HepG2 (cell line): ENCODE measurements at regions not wholly inside any gene's neighbourhood (a gene's known extent, or its start where the extent isn't known, plus 50 kb on each side); places are given as distances from the start of the nearest gene placed in this dataset.

Experiments used
- ATAC-seq: fragments of 200-7000 bp; cut with Tn5 transposase; 3 replicates; pipeline ENCODE4 v1.9.1; 2020; ENCODE audit warnings: mild to moderate bottlenecking, moderate library complexity
- BruUV-seq: library from RNA; stranded (reverse); fragments of 400-500 nt; replicated peaks from 2 replicates; lab custom pipeline; 2021; lab: Mats Ljungman, UMichigan
- CTCF ChIA-PET: fragments of 300-600 bp; formaldehyde crosslinking; extraction: SDS; loops from one replicate; lab custom pipeline; 2021; ENCODE audit warnings: low total read pairs, inconsistent platforms, low intra/inter-chr PET ratio; lab: Yijun Ruan, JAX
- POLR2A ChIA-PET: fragments of 350-600 bp; sonication (Branson Sonifier 250); formaldehyde crosslinking; loops from one replicate; lab custom pipeline; 2020; ENCODE audit warnings: antibody characterized with exemption, inconsistent platforms; lab: Yijun Ruan, JAX
- DNase-seq: peaks from one replicate; pipeline ENCODE4 v3.0.0-alpha.2; 2015; ENCODE audit warnings: low spot score
- FAIRE-seq: peaks from 3 replicates; lab custom pipeline; 2011; peaks lifted over from hg19 to GRCh38; lab: Jason Lieb, UNC
- H2AFZ ChIP-seq: one replicate; pipeline ENCODE4 v1.6.1; 2011; ENCODE audit warnings: low read length, inconsistent platforms
- H3K27ac ChIP-seq: fragments of 300-600 bp; 3 replicates; pipeline ENCODE4 v1.8.0; 2011; ENCODE audit warnings: mixed run types, mild to moderate bottlenecking, mixed read lengths, low read length, inconsistent platforms; ENCODE audit not compliant: insufficient read depth; ENCODE audit errors: extremely low read length
- H3K27me3 ChIP-seq, 2 experiments: fragments of 200-600 bp in 1 of 2; 2 replicates in 1 of 2; 3 replicates in 1 of 2; pipeline versions ENCODE4 v1.6.0 to v1.8.0; 2011; ENCODE audit warnings: low read length in 2 of 2, mild to moderate bottlenecking in 2 of 2, moderate library complexity in 2 of 2, inconsistent platforms in 1 of 2; ENCODE audit not compliant: insufficient read depth in 2 of 2, control insufficient read depth in 1 of 2
- H3K36me3 ChIP-seq, 2 experiments: fragments of 200-600 bp in 1 of 2; replicated peaks in 1 of 2; 2 replicates in 1 of 2; 3 replicates in 1 of 2; pipeline versions ENCODE4 v1.5.1 to v1.8.0; 2011; ENCODE audit warnings: low read length in 2 of 2, inconsistent platforms in 1 of 2; ENCODE audit not compliant: insufficient read depth in 2 of 2, control insufficient read depth in 1 of 2
- H3K4me1 ChIP-seq: 2 replicates; pipeline ENCODE4 v1.5.1; 2012; ENCODE audit warnings: low read length, inconsistent platforms; ENCODE audit not compliant: insufficient read depth
- H3K4me2 ChIP-seq: 2 replicates; pipeline ENCODE4 v1.6.0; 2011; ENCODE audit warnings: low read depth, low read length, inconsistent platforms
- H3K4me3 ChIP-seq, 3 experiments: fragments of 200-600 bp in 1 of 3; sonication (generic), shearing (Covaris generic) in 1 of 3; replicated peaks in 1 of 3; 2 replicates each; pipeline ENCODE4 v1.5.1; 2011 to 2016; ENCODE audit warnings: low read length in 3 of 3, inconsistent platforms in 2 of 3, low read depth in 2 of 3, mild to moderate bottlenecking in 2 of 3, control low read depth in 1 of 3, mixed read lengths in 1 of 3; ENCODE audit not compliant: insufficient read depth in 1 of 3
- H3K79me2 ChIP-seq: one replicate; pipeline ENCODE4 v1.6.1; 2011; ENCODE audit warnings: low read length, inconsistent platforms; ENCODE audit not compliant: insufficient read depth
- H3K9ac ChIP-seq: 2 replicates; pipeline ENCODE4 v1.6.0; 2011; ENCODE audit warnings: mild to moderate bottlenecking, low read depth, low read length, inconsistent platforms; ENCODE audit not compliant: insufficient read depth
- H3K9me3 ChIP-seq: 2 replicates; pipeline ENCODE4 v1.5.1; 2012; ENCODE audit warnings: mild to moderate bottlenecking, low read length
- H4K20me1 ChIP-seq: 2 replicates; pipeline ENCODE4 v1.6.0; 2011; ENCODE audit warnings: inconsistent platforms, mild to moderate bottlenecking, low read length, moderate library complexity; ENCODE audit not compliant: insufficient read depth
- HNRNPLL ChIP-seq: fragments of 200-400 bp; formaldehyde crosslinking; IDR thresholded peaks from 2 replicates; pipeline ENCODE4 v1.6.1; 2017; ENCODE audit warnings: mild to moderate bottlenecking, low read depth, low read length; ENCODE audit not compliant: poor library complexity, severe bottlenecking
- RBM22 ChIP-seq: fragments of 200-400 bp; formaldehyde crosslinking; optimal IDR thresholded peaks from 2 replicates; pipeline ENCODE3; 2017; ENCODE audit warnings: mild to moderate bottlenecking, low read length, moderate library complexity
- TGIF2 ChIP-seq: IDR thresholded peaks from 2 replicates; pipeline ENCODE4 v1.6.1; 2016; ENCODE audit warnings: control low read depth, missing compliant biosample characterization
- ZMYM3 ChIP-seq: sonication (generic); formaldehyde crosslinking; IDR thresholded peaks from 2 replicates; pipeline ENCODE4 v1.5.1; 2020; ENCODE audit warnings: mild to moderate bottlenecking, missing genetic modification reagents
- ZNF335 ChIP-seq: sonication (generic); formaldehyde crosslinking; IDR thresholded peaks from 2 replicates; pipeline ENCODE4 v1.4.0; 2020; ENCODE audit warnings: missing genetic modification reagents
- ZNF496 ChIP-seq: sonication (generic); formaldehyde crosslinking; IDR thresholded peaks from 2 replicates; pipeline ENCODE4 v1.8.1; 2023; ENCODE audit warnings: mild to moderate bottlenecking, moderate library complexity, missing genetic modification reagents; ENCODE audit not compliant: insufficient replicate concordance
- ZNF577 ChIP-seq: sonication (generic); formaldehyde crosslinking; IDR thresholded peaks from 2 replicates; pipeline ENCODE4 v1.4.0; 2020; ENCODE audit warnings: mild to moderate bottlenecking, low read depth, missing genetic modification reagents, borderline replicate concordance
- ZNF7 ChIP-seq: IDR thresholded peaks from 2 replicates; pipeline ENCODE4 v1.6.1; 2016; ENCODE audit warnings: missing biosample characterization, missing genetic modification reagents
- ZNF737 ChIP-seq: sonication (generic); formaldehyde crosslinking; IDR thresholded peaks from 2 replicates; pipeline ENCODE4 v1.5.0; 2020; ENCODE audit warnings: missing genetic modification reagents, mild to moderate bottlenecking, borderline replicate concordance
- WGBS: methylation state at CpG from one replicate; pipeline ENCODE4 v1.1.6; 2017; ENCODE audit warnings: low lambda C conversion rate; 5-methylcytosine and 5-hydroxymethylcytosine counted together
- in situ Hi-C: cut with HindIII; loops from 2 replicates; pipeline ENCODE4 v1.10.0; 2017; ENCODE audit warnings: low pct_unique_long_range_greater_than_20kb; ENCODE audit not compliant: extremely low pct_ligation_motif_present
- intact Hi-C: fragments of 100-400 bp; cut with micrococcal nuclease; formaldehyde crosslinking; loops from one replicate; pipeline ENCODE4 v1.10.0; 2022; ENCODE audit not compliant: unreplicated experiment
- TF ChIP-seq, protein P1 (sequence below): IDR thresholded peaks from 2 replicates; pipeline ENCODE4 v1.6.1; 2016; ENCODE audit warnings: missing compliant biosample characterization, missing genetic modification reagents, borderline replicate concordance
- TF ChIP-seq, protein P2 (sequence below), 2 experiments: sonication (generic) in 1 of 2; formaldehyde crosslinking in 1 of 2; IDR thresholded peaks; 2 replicates each; pipeline versions ENCODE4 v1.5.1 to v1.6.1; 2011 to 2020; ENCODE audit warnings: borderline replicate concordance in 1 of 2, low read depth in 1 of 2, low read length in 1 of 2, mild to moderate bottlenecking in 1 of 2, missing genetic modification reagents in 1 of 2, moderate library complexity in 1 of 2

DNA sequence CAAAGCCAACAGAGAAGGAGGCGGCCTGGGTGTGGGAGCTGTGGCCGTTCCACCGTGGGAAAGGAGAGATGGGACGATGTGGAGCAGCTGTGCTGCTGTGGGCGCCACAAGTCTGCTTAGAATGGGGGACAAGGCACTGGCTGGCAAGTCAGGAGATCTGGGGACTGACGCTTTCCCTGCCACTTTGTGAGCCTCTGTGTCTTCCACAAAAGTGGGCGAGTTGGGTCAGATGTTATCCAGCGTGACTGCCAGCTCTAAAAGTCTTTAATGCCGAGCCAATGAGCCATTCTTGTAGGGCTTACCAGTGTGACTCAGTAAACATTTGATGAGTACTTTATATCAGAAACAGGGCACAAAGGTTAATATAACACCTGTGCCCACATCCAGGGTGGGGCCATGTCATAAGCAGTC, 113.6 kb upstream of the MGAT5 start:
- WGBS: 99% methylated on average over 9 of the region's 9 CpGs
- Histone ChIP-seq H2AFZ (no peak overlapping the region), H3K27me3 (no peaks in the 10 kb centered on the region), H3K4me2 (no peak overlapping the region), H3K36me3 (peaks cover 3 to 4% of the 10 kb centered on the region in 2 experiments; a peak in 2 of 5 replicates), H3K9ac (no peak overlapping the region), H3K4me1 (no peaks in the 10 kb centered on the region; the same call in 1 of the 2 replicates), H3K79me2 (peaks cover 59% of the 10 kb centered on the region), H3K4me3 (no peak overlapping the region), H3K9me3 (no peaks in the 10 kb centered on the region), H4K20me1 (peaks cover 10% of the 10 kb centered on the region), H3K27ac (no peak overlapping the region)
- CTCF ChIA-PET: no interaction called here
- FAIRE-seq (no peak), DNase-seq (no peak), ATAC-seq (no peak)
- POLR2A ChIA-PET: no interaction called here
- BruUV-seq: no TSS peak
- peak; percentile 47 for TF ChIP-seq RBM22
- TF ChIP-seq ZNF737 (CRISPR knock-in tag): no peak
- in situ Hi-C loops (no loop called here), intact Hi-C loops (no loop called here)

- DNase-seq (no peak), ATAC-seq (peak; percentile 44), FAIRE-seq (no peak)
- Histone ChIP-seq H3K4me3 (no peak overlapping the region), H3K27ac (no peak overlapping the region), H3K4me1 (no peaks in the 10 kb centered on the region; the same call in 1 of the 2 replicates), H3K9ac (no peak overlapping the region), H3K27me3 (no peaks in the 10 kb centered on the region), H4K20me1 (peaks cover 19% of the 10 kb centered on the region), H3K9me3 (no peaks in the 10 kb centered on the region), H2AFZ (no peak overlapping the region), H3K79me2 (peaks cover 59% of the 10 kb centered on the region), H3K4me2 (no peak overlapping the region), H3K36me3 (peaks cover 2 to 3% of the 10 kb centered on the region in 2 experiments; a peak in 2 of 5 replicates)
- POLR2A ChIA-PET: no interaction called here
- TF ChIP-seq ZNF7: no peak
- no peak for TF ChIP-seq ZNF496 (CRISPR knock-in tag)
- TF ChIP-seq, protein P1, sequence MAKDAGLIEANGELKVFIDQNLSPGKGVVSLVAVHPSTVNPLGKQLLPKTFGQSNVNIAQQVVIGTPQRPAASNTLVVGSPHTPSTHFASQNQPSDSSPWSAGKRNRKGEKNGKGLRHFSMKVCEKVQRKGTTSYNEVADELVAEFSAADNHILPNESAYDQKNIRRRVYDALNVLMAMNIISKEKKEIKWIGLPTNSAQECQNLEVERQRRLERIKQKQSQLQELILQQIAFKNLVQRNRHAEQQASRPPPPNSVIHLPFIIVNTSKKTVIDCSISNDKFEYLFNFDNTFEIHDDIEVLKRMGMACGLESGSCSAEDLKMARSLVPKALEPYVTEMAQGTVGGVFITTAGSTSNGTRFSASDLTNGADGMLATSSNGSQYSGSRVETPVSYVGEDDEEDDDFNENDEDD (CRISPR knock-in tag): no peak
- no peak for TF ChIP-seq ZNF335 (CRISPR knock-in tag)
- no peak for TF ChIP-seq ZMYM3 (CRISPR knock-in tag)
- TF ChIP-seq, protein P2, sequence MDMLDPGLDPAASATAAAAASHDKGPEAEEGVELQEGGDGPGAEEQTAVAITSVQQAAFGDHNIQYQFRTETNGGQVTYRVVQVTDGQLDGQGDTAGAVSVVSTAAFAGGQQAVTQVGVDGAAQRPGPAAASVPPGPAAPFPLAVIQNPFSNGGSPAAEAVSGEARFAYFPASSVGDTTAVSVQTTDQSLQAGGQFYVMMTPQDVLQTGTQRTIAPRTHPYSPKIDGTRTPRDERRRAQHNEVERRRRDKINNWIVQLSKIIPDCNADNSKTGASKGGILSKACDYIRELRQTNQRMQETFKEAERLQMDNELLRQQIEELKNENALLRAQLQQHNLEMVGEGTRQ (IDR thresholded peaks at IDR 0.05; ENCODE audit: low read depth, low read length): no peak
- TF ChIP-seq, protein P2 (CRISPR knock-in tag; IDR thresholded peaks at IDR 0.05; ENCODE audit: borderline replicate concordance): no peak
- TF ChIP-seq HNRNPLL: no peak
- TF ChIP-seq ZNF577 (CRISPR knock-in tag): no peak
- TF ChIP-seq TGIF2 (CRISPR knock-in tag): no peak
- 98% methylated on average over 6 of the region's 6 CpGs for whole genome bisulfite sequencing
- BruUV-seq: no TSS peak
- CTCF ChIA-PET: no interaction called here
- intact Hi-C loops (no loop called here), in situ Hi-C loops (no loop called here)
Measured at GRCh38 chr2:134141598-134142340, 112.1 kb upstream of the MGAT5 start.
